GM19023 (cell line): ENCODE measurements at regions not wholly inside any gene's neighbourhood (a gene's known extent, or its start where the extent isn't known, plus 50 kb on each side); places are given as distances from the start of the nearest gene placed in this dataset.
"Not testable (repeated sequence)": the region's sequence is repeated elsewhere in the genome, so short reads cannot be mapped to it uniquely, and the experiment has no call there.

Experiments used
- ATAC-seq: cut with Tn5 transposase; IDR thresholded peaks from one replicate; pipeline ENCODE4 v1.9.1; 2021; ENCODE audit warnings: mild to moderate bottlenecking, moderate library complexity; ENCODE audit not compliant: unreplicated experiment

DNA sequence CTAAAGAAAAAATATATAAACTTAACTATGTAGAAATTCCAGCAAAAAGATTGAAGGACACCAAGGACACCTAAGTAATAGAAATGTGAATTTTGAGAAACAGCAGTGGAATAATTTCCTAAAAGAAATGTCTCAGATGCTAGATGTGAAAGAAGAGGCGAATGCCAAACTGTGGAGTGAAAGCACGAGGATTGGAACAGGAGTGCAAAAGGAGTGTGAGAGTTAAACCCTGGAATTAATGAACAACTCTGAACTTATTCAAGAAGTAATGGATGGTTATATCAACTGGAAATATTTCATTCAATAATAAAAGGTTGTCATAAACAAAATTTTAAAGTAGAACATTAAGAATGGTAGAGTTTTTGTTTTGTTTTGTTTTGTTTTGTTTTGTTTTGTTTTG is 78.5 kb upstream of the SGIP1 start:
- ATAC-seq = no peak

DNA sequence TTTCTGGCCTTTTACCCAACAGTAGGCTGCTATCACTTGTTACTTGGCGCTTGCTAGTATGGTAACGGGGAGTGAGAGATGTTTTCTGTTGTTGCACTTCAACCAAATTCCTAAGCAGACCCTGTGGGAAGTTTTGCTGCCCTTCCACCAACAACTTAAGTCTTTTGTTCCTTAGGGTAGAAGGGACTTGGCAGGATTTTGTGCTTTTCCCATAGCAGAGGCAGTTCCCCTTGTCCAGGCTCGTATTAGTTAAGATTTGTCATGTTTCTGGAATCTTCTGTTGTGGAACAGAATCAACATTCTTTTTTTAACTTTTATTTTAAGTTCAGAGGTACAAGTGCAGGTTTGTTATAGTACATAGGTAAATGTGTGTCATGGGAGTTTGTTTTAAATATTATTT is 73.2 kb upstream of the SGIP1 start:
- no peak for ATAC-seq

DNA sequence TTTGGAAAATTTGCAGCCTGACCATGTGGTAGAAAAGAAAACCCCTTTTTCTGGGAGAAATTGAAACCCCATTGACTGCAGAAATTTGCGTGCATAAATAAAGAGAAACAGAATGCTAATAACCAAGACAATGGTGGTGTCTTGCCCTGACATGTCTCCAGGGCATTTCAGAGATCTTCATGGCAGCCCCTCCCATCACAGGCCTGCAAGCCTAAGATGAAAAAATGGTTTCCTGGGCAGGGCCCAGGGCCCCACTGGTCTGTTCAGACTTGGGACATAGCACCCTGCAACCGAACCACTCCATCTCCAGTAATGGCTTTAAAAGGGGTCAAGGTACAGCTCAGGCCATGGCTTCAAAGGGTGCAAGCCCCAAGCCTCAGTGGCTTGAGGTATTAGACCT is 71.6 kb upstream of the SGIP1 start:
- no peak for ATAC-seq

DNA sequence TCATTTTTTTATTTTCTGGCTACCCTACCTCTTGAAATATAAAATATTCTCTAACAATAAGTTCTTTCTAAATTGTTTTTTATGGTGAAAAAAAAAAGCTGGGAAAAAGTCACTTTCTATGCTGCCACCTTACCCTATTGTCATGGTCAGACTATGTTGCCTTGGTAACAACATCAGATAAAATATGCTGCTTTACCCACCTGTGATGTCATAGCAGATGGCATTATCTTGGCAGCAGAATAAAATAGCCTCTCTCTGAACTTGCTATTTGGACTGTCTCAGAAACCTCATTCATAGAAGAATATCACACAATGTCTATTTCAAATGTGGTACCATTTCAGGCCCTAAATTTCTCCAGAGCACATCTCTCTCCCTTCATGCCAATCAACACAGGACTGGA is 69.6 kb upstream of the SGIP1 start:
- ATAC-seq = no peak

GRCh38 chr1:66464802-66465201 is 69.2 kb upstream of the SGIP1 start:
- ATAC-seq = no peak

GRCh38 chr1:66466695-66467094 is 67.3 kb upstream of the SGIP1 start:
- not testable (repeated sequence) for ATAC-seq

- no peak for ATAC-seq
Observed at GRCh38 chr1:66468722-66469121, 65.2 kb upstream of the SGIP1 start.

DNA sequence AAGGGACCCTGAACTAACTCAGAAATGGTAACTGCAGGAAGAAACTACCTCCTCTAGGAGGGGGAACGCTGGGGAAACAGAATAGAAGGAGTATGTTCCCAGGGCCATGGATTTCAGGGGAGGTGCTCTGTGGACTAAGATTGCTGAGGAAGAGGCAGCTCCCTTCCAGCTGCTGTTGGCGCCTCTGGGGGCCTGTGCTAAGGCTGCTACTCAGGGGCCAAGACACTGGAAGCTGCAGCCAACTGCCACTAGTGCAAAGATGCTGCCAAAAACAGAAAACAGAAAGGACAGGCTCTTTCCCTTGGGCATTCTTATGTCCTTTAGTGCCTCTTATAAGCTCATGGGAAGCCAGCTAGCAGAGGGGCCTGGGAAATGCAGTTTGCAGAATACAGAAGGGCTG is 58.0 kb upstream of the SGIP1 start:
- ATAC-seq = no peak

GRCh38 chr1:66476774-66477173 is 57.2 kb upstream of the SGIP1 start:
- ATAC-seq = no peak

DNA sequence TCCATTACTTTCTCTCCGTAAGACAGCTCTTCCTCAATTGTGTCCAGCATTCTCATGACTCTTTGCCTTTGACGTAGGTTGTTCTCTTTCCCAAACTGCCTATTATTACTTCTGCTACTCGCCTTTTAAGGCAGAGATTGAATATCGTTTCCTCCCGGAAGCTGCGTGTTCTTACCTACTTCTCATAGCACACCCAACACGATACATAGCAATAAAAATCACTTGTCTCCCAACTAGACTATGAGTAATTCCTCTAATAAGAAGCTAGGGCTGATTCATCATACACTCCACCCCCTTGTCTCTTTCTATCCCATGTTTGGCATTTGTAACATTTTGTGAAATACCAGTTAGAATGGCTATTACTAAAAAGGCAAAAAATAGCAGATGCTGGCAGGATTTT is 55.8 kb upstream of the SGIP1 start:
- no peak for ATAC-seq

DNA sequence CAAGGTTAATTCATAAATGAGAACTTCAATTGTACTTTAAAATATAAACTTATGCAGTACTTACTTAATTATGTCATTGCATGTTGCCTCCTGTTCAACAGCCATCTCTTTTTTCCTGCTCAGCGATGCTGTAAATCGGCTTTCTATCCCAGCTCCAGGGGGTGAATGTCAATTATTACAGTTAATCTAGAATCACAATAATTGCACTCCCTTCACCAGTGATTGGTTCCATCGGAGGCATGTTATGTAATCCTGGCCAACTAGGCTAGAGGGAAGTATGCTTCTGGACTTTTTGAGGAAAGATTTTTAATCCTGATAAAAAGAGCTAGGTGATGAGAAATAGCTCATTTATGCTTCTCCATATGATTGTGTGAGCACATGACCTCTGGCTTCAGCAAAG is 53.8 kb upstream of the SGIP1 start:
- no peak for ATAC-seq

GRCh38 chr1:66481215-66481614 is 52.7 kb upstream of the SGIP1 start:
- not testable (repeated sequence) for ATAC-seq
